GM12878 (cell line): ENCODE measurements at regions not wholly inside any gene's neighbourhood (a gene's known extent, or its start where the extent isn't known, plus 50 kb on each side); places are given as distances from the start of the nearest gene placed in this dataset.

Experiments
- ATAC-seq: fragments of 200-7000 bp; cut with Tn5 transposase; 3 replicates; pipeline ENCODE4 v1.9.1; 2020; ENCODE audit warnings: mild to moderate bottlenecking, moderate library complexity
- BruUV-seq: library from RNA; stranded (reverse); fragments of 400-500 nt; replicated peaks from 2 replicates; lab custom pipeline; 2021; lab: Mats Ljungman, UMichigan
- CTCF ChIA-PET: fragments of 300-600 bp; sonication (Branson Sonifier 250); formaldehyde crosslinking; extraction: SDS; loops from one replicate; lab custom pipeline; 2021; ENCODE audit warnings: inconsistent platforms; lab: Yijun Ruan, JAX
- POLR2A ChIA-PET: fragments of 350-600 bp; formaldehyde crosslinking; extraction: SDS; loops from one replicate; lab custom pipeline; 2021; ENCODE audit warnings: inconsistent platforms; lab: Charles Lee
- RAD21 ChIA-PET: fragments of 300-600 bp; sonication (Branson Sonifier 250); formaldehyde crosslinking; loops from one replicate; lab custom pipeline; 2023; ENCODE audit warnings: antibody characterized with exemption; ENCODE audit not compliant: unreplicated experiment; lab: Charles Lee
- SMC1A ChIA-PET: fragments of 300-600 bp; sonication (Branson Sonifier 250); formaldehyde crosslinking; loops from one replicate; lab custom pipeline; 2023; ENCODE audit not compliant: unreplicated experiment, uncharacterized antibody; lab: Charles Lee
- DNase-seq: peaks from one replicate; pipeline ENCODE4 v3.0.0-alpha.2; 2011; ENCODE audit warnings: low read depth, low spot score
- FAIRE-seq: peaks from 3 replicates; lab custom pipeline; 2011; peaks lifted over from hg19 to GRCh38; lab: Jason Lieb, UNC
- H2AFZ ChIP-seq: 2 replicates; pipeline ENCODE4 v1.6.0; 2011; ENCODE audit warnings: low read depth, low read length, control low read depth; ENCODE audit not compliant: control insufficient read depth
- H3K27ac ChIP-seq: 2 replicates; pipeline ENCODE4 v1.5.1; 2011; ENCODE audit warnings: control low read depth; ENCODE audit not compliant: control insufficient read depth, insufficient read depth
- H3K27me3 ChIP-seq, 2 experiments: replicated peaks in 1 of 2; 2 replicates each; pipeline versions ENCODE4 v1.6.0 to v1.6.1; 2011; ENCODE audit warnings: low read length in 1 of 2; ENCODE audit not compliant: control insufficient read depth in 2 of 2, insufficient read depth in 2 of 2
- H3K36me3 ChIP-seq, 2 experiments: 2 replicates each; pipeline ENCODE4 v1.5.1; 2011; ENCODE audit warnings: low read length in 1 of 2; ENCODE audit not compliant: control insufficient read depth in 2 of 2, insufficient read depth in 2 of 2
- H3K4me1 ChIP-seq: 2 replicates; pipeline ENCODE4 v1.6.1; 2011; ENCODE audit warnings: mild to moderate bottlenecking, low read length, moderate library complexity, mixed read lengths; ENCODE audit not compliant: control insufficient read depth, insufficient read depth
- H3K4me2 ChIP-seq: 2 replicates; pipeline ENCODE4 v1.6.0; 2011; ENCODE audit warnings: control low read depth; ENCODE audit not compliant: control insufficient read depth, insufficient read depth
- H3K4me3 ChIP-seq: fragments of 200-600 bp; sonication (generic); 2 replicates; pipeline ENCODE4 v1.5.1; 2016
- H3K79me2 ChIP-seq: 2 replicates; pipeline ENCODE4 v1.6.0; 2011; ENCODE audit warnings: low read length; ENCODE audit not compliant: control insufficient read depth, insufficient read depth
- H3K9ac ChIP-seq: 2 replicates; pipeline ENCODE4 v1.8.0; 2011; ENCODE audit warnings: low read length, control low read depth, mixed read lengths; ENCODE audit not compliant: control insufficient read depth, insufficient read depth
- H3K9me3 ChIP-seq: replicated peaks from 3 replicates; pipeline ENCODE4 v1.5.1; 2011; ENCODE audit warnings: mild to moderate bottlenecking, low read length; ENCODE audit not compliant: control insufficient read depth, insufficient read depth
- H4K20me1 ChIP-seq: 2 replicates; pipeline ENCODE4 v1.6.0; 2011; ENCODE audit not compliant: control insufficient read depth, insufficient read depth
- CBFB ChIP-seq: IDR thresholded peaks from 2 replicates; pipeline ENCODE4 v1.6.1; 2016; ENCODE audit warnings: antibody characterized with exemption, low read depth
- MXI1 ChIP-seq: fragments of 150-350 bp; IDR thresholded peaks from 2 replicates; pipeline ENCODE4 v1.6.1; 2011; ENCODE audit warnings: low read depth, mild to moderate bottlenecking, inconsistent platforms, low read length, improper control_type of control experiment
- NBN ChIP-seq: fragments of 450-650 bp; IDR thresholded peaks from 2 replicates; pipeline ENCODE4 v1.6.1; 2016
- RCOR1 ChIP-seq: conservative IDR thresholded peaks from 2 replicates; pipeline ENCODE4 v1.6.1; 2012; ENCODE audit warnings: low read depth, low read length, improper control_type of control experiment
- RELA ChIP-seq: fragments of 450-650 bp; IDR thresholded peaks from 2 replicates; pipeline ENCODE4 v1.8.0; 2014; ENCODE audit warnings: borderline replicate concordance; ENCODE audit not compliant: partially characterized antibody
- TAF1 ChIP-seq: IDR thresholded peaks from 2 replicates; pipeline ENCODE4 v1.6.1; 2011; ENCODE audit warnings: mild to moderate bottlenecking, low read depth, low read length, borderline replicate concordance
- TCF3 ChIP-seq: IDR thresholded peaks from 2 replicates; pipeline ENCODE4 v1.6.1; 2012; ENCODE audit warnings: low read depth, mild to moderate bottlenecking, low read length, borderline replicate concordance; ENCODE audit not compliant: insufficient read depth
- ZNF207 ChIP-seq: fragments of 450-650 bp; IDR thresholded peaks from 2 replicates; pipeline ENCODE4 v1.6.1; 2014; ENCODE audit warnings: antibody characterized with exemption, mild to moderate bottlenecking, borderline replicate concordance
- ZNF24 ChIP-seq: fragments of 450-650 bp; IDR thresholded peaks from 2 replicates; pipeline ENCODE4 v1.6.1; 2017; ENCODE audit warnings: antibody characterized with exemption, mild to moderate bottlenecking
- ZNF622 ChIP-seq: fragments of 450-650 bp; IDR thresholded peaks from 2 replicates; pipeline ENCODE4 v1.6.1; 2017; ENCODE audit warnings: mild to moderate bottlenecking, inconsistent platforms
- ZSCAN29 ChIP-seq: fragments of 450-650 bp; IDR thresholded peaks from 2 replicates; pipeline ENCODE4 v1.6.1; 2017; ENCODE audit warnings: mild to moderate bottlenecking, moderate library complexity
- WGBS: methylation state at CpG from one replicate; pipeline ENCODE4 v1.1.6; 2016; ENCODE audit warnings: low lambda C conversion rate; ENCODE audit not compliant: insufficient replicate concordance, insufficient coverage; ENCODE audit errors: missing lambda C conversion rate; 5-methylcytosine and 5-hydroxymethylcytosine counted together
- in situ Hi-C: fragments of 300-500 bp; cut with MboI; formaldehyde crosslinking; loops from 9 replicates; pipeline ENCODE4 v1.14.3; 2018; ENCODE audit warnings: mixed read lengths
- intact Hi-C: fragments of 100-400 bp; cut with micrococcal nuclease; formaldehyde crosslinking; loops from one replicate; pipeline ENCODE4 v1.14.2; 2022; ENCODE audit not compliant: unreplicated experiment
- TF ChIP-seq, protein P1 (sequence below): IDR thresholded peaks from 2 replicates; pipeline ENCODE4 v1.6.1; 2012; ENCODE audit warnings: low read length, inconsistent platforms

DNA sequence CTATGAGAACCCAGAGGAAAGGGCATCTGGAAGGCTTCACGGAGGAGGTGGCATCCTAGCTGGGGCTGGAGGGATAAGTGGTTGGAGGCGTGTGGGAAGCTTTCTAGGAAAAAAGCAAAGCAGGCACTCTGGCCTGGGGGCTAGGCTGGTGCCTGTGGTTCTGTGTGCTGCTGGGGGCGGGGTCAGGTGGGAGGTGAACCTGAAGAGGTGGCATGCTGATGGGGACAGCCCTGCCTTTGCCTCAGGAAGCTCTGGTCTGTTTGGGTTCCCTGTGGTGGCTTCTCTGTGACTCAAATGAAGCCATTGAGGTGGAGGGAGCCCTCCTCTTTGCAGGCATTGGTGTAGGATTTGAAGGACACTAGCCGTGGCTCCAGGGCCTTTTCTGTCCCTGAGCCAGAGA is 221.6 kb upstream of the POU3F1 start:
- intact Hi-C loops: no loop called here
- CTCF ChIA-PET: interaction anchor here (0.6 kb wide), 1 partner anchor 146 kb away, joined by 3 read pairs; no protein-coding TSS in a partner anchor
- no peak overlapping the region for H3K9ac ChIP-seq

More for the DNA sequence above, 221.6 kb upstream of the POU3F1 start:
- H3K27me3 ChIP-seq: peaks cover 0 to 1% of the 10 kb centered on the region in 2 experiments; a peak in 2 of 4 replicates
- no peaks in the 10 kb centered on the region for H3K9me3 ChIP-seq
- BruUV-seq: no TSS peak
- in situ Hi-C loops: no loop called here
- H3K79me2 ChIP-seq: no peaks in the 10 kb centered on the region
- no peak for ATAC-seq
- no peak overlapping the region for H3K27ac ChIP-seq
- no peak for TF ChIP-seq ZNF24
- TF ChIP-seq ZNF207: no peak
- no peak for TF ChIP-seq RCOR1
- no peak for TF ChIP-seq CBFB
- no peak for TF ChIP-seq ZSCAN29
- TF ChIP-seq, protein P1, sequence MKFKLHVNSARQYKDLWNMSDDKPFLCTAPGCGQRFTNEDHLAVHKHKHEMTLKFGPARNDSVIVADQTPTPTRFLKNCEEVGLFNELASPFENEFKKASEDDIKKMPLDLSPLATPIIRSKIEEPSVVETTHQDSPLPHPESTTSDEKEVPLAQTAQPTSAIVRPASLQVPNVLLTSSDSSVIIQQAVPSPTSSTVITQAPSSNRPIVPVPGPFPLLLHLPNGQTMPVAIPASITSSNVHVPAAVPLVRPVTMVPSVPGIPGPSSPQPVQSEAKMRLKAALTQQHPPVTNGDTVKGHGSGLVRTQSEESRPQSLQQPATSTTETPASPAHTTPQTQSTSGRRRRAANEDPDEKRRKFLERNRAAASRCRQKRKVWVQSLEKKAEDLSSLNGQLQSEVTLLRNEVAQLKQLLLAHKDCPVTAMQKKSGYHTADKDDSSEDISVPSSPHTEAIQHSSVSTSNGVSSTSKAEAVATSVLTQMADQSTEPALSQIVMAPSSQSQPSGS: no peak
- no peak for TF ChIP-seq TAF1
- no peak for TF ChIP-seq TCF3
- TF ChIP-seq ZNF622: no peak
- TF ChIP-seq NBN: no peak
- no peak for TF ChIP-seq RELA
- no peak for TF ChIP-seq MXI1
- POLR2A ChIA-PET: no interaction called here
- SMC1A ChIA-PET: no interaction called here
- no peak overlapping the region for H3K4me3 ChIP-seq
- no peak overlapping the region for H2AFZ ChIP-seq
- H4K20me1 ChIP-seq: no peaks in the 10 kb centered on the region
- H3K4me2 ChIP-seq: no peak overlapping the region
- no peaks in the 10 kb centered on the region for H3K36me3 ChIP-seq
- H3K4me1 ChIP-seq: no peaks in the 10 kb centered on the region
- RAD21 ChIA-PET: no interaction called here
- 9% methylated on average over 4 of the region's 4 CpGs for WGBS
- no peak for DNase-seq
- no peak for FAIRE-seq
